SH-SY5Y (cell line): ENCODE measurements at regions not wholly inside any gene's neighbourhood (a gene's known extent, or its start where the extent isn't known, plus 50 kb on each side); places are given as distances from the start of the nearest gene placed in this dataset.

Experiments
- GATA2 ChIP-seq: IDR thresholded peaks from 2 replicates; pipeline ENCODE4 v1.6.1; 2011; ENCODE audit warnings: mild to moderate bottlenecking, low read depth, low read length
- GATA3 ChIP-seq: IDR thresholded peaks from 2 replicates; pipeline ENCODE4 v1.6.1; 2011; ENCODE audit warnings: low read depth, mild to moderate bottlenecking, low read length, moderate library complexity

DNA sequence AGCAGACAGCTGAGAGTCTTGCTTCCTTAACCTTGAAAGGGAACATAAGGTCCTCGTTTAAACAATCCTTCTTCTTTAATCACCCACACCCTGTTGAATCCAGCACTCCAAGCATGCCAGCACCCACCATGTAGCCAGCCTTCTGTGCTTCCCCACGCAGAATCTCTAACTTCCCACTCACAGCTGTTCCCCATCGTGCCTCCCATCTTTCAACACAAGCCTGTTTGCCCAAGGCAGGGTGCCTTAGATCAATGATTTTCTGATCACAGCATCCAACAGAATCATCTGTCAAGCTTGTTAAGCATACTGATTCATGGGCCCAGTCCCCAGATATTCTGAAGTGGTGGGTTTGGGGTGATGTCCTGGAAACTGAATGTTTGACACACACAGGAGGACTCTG lies 530.8 kb downstream of the SH2D4B start:
- TF ChIP-seq GATA3 = no peak
- TF ChIP-seq GATA2 = no peak
